Activated CD4-positive, alpha-beta T cell treated with anti-CD3 and anti-CD28 coated beads for 36 hours (primary cell): ENCODE measurements at regions not wholly inside any gene's neighbourhood (a gene's known extent, or its start where the extent isn't known, plus 50 kb on each side); places are given as distances from the start of the nearest gene placed in this dataset.
"Not testable (repeated sequence)": the region's sequence is repeated elsewhere in the genome, so short reads cannot be mapped to it uniquely, and the experiment has no call there.

ENCODE experiments used
- ATAC-seq: fragments of 200-7000 bp; cut with Tn5 transposase; one replicate; pipeline ENCODE4 v1.10.0; 2021; ENCODE audit warnings: mild to moderate bottlenecking, moderate library complexity
- CTCF ChIA-PET: fragments of 350-600 bp; sonication (Branson Sonifier 250); formaldehyde crosslinking; loops from one replicate; lab custom pipeline; 2021; ENCODE audit warnings: antibody characterized with exemption; lab: Charles Lee
- POLR2A ChIA-PET: fragments of 350-600 bp; sonication (Branson Sonifier 250); formaldehyde crosslinking; loops from one replicate; lab custom pipeline; 2021; ENCODE audit warnings: antibody characterized with exemption, inconsistent platforms; lab: Charles Lee
- DNase-seq: peaks from one replicate; pipeline ENCODE4 v3.0.0-alpha.2; 2020
- H3K27ac Mint-ChIP-seq: one replicate; pipeline ENCODE4 v1.8.0; 2021; ENCODE audit warnings: mixed read lengths
- H3K27me3 Mint-ChIP-seq: one replicate; pipeline ENCODE4 v1.8.0; 2021; ENCODE audit warnings: mixed read lengths
- H3K36me3 Mint-ChIP-seq: one replicate; pipeline ENCODE4 v1.8.0; 2021; ENCODE audit warnings: low read depth, mixed read lengths
- H3K4me1 Mint-ChIP-seq: one replicate; pipeline ENCODE4 v1.8.0; 2021; ENCODE audit warnings: mixed read lengths
- H3K4me3 Mint-ChIP-seq: one replicate; pipeline ENCODE4 v1.8.0; 2021; ENCODE audit warnings: mild to moderate bottlenecking, moderate library complexity, mixed read lengths
- H3K9me3 Mint-ChIP-seq: one replicate; pipeline ENCODE4 v1.8.0; 2021; ENCODE audit warnings: low read depth, mixed read lengths
- intact Hi-C, 2 experiments: fragments of 100-400 bp; cut with DNase I in 1 of 2; cut with micrococcal nuclease in 1 of 2; formaldehyde crosslinking; loops; one replicate each; pipeline versions ENCODE4 v1.14.2 to v1.15.1; 2022 to 2024; cut with DNase I, micrococcal nuclease

DNA sequence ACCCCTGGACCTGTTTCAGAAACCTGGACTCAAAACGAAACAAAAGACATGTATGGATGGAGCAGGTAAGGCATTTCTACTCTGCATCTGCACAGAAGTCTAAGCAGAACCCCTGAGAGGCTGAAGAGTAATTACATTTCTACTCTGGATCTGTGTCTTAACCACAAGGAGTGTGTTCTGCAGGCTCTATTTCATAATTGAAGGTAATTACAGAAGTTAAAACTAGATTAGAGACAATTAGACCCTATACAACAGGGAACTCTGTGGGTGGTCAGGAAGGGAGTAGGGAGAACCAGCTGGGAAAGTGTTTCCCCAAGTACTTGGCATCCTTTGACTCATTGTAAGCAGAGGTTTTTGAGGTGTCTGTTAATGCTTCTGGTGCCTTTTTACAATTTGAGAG is 69.8 kb downstream of the IGSF1 start:
- H3K36me3 Mint-ChIP-seq = no peaks in the 10 kb centered on the region
- intact Hi-C loops = no loop called here
- DNase-seq (no peak), ATAC-seq (no peak)
- H3K27ac Mint-ChIP-seq = no peak overlapping the region
- no peak overlapping the region for H3K4me3 Mint-ChIP-seq
- no peaks in the 10 kb centered on the region for H3K4me1 Mint-ChIP-seq
- POLR2A ChIA-PET = no interaction called here
- H3K27me3 Mint-ChIP-seq = no peaks in the 10 kb centered on the region
- no peaks in the 10 kb centered on the region for H3K9me3 Mint-ChIP-seq
- CTCF ChIA-PET = no interaction called here

DNA sequence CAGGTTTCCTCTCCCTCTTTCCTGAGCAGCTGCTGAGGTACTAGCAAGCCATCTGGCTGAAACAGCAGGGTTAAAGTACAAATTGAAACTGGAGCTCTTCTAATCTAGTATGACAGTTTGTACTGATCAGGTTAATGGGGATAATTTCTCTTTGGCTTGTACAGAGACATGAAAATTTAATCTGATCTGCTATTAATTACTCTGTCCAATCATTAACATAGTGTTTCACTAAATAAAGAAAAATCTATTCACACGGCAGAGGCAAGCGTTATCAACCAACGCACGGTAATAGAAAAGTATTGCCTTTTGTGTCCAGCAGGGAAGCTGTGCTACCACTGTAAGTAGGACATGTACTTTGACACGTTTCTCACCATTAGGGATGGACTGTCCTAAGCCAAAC is 71.1 kb downstream of the IGSF1 start:
- no peaks in the 10 kb centered on the region for H3K4me1 Mint-ChIP-seq
- no peak for DNase-seq
- POLR2A ChIA-PET = no interaction called here
- CTCF ChIA-PET = no interaction called here
- no peaks in the 10 kb centered on the region for H3K36me3 Mint-ChIP-seq
- no peak overlapping the region for H3K27ac Mint-ChIP-seq
- no peak overlapping the region for H3K4me3 Mint-ChIP-seq
- intact Hi-C loops = no loop called here
- H3K27me3 Mint-ChIP-seq = no peaks in the 10 kb centered on the region
- H3K9me3 Mint-ChIP-seq = no peaks in the 10 kb centered on the region
- ATAC-seq = no peak

DNA sequence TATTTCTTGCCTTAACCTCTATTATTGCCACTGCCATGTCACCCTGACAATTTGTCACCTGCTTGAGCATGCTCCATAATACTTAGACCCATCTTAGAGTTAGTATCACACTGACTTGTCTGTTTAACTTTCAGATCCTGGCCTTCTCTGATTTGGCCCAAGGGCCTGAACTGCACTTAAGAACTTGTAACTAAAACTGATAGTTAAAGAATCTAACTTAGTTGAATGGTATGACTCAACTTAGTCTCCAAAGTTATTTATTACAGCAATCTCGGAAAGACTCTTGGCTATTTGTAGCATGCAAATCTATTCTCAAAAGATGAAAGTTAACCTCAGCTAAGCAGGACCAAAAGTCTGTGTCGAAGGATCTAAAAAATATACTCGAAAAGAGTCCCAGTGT is 72.3 kb downstream of the IGSF1 start:
- ATAC-seq (no peak), DNase-seq (no peak)
- ChIA-PET POLR2A (no interaction called here), CTCF (no interaction called here)
- Mint-ChIP-seq H3K4me3 (no peak overlapping the region), H3K36me3 (no peaks in the 10 kb centered on the region), H3K9me3 (no peaks in the 10 kb centered on the region), H3K27ac (no peak overlapping the region), H3K27me3 (no peaks in the 10 kb centered on the region), H3K4me1 (no peaks in the 10 kb centered on the region)
- intact Hi-C loops = no loop called here

DNA sequence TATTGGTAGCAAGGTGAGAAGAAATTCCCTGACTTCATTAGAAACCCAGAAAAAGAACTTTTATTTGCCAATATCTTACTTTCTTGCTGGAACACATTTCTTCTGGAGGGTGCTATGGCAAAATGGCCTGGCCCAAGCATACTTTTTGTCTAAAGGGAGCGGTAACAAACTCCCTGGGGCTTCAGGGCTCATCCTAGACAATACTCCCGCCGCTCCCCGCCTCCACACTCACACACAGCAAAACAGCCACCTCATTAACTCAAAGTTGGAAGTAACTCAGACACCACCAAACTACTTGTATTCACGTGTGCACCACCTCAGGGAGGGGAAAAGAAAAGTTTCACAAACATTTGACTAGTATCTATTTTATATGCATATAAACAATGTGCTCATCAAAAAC is 75.7 kb downstream of the IGSF1 start:
- H3K27ac Mint-ChIP-seq = no peak overlapping the region
- no peak overlapping the region for H3K4me3 Mint-ChIP-seq
- ChIA-PET POLR2A (no interaction called here), CTCF (no interaction called here)
- intact Hi-C loops = no loop called here
- H3K36me3 Mint-ChIP-seq = no peaks in the 10 kb centered on the region
- H3K9me3 Mint-ChIP-seq = no peaks in the 10 kb centered on the region
- ATAC-seq (no peak), DNase-seq (no peak)
- no peaks in the 10 kb centered on the region for H3K27me3 Mint-ChIP-seq
- H3K4me1 Mint-ChIP-seq = no peaks in the 10 kb centered on the region

DNA sequence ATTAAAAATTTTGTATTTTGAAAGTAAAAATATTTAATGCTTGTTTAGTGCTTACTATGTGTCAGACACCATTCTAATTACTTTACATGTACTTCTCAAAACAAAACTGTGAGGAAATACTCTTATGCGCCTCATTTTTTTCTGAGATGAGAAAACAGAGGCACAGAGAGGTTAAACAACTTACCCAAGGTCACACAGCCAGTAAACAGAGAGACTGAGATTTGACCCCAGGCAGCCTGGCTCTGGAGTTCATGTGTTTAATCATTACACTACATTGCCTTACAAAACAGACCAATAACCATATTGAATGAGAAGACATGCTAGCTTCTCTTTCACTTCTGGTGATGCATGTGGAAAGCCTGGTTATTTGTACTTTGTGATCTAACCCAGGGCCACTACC is 86.3 kb downstream of the IGSF1 start:
- ChIA-PET CTCF (no interaction called here), POLR2A (no interaction called here)
- Mint-ChIP-seq H3K4me3 (no peak overlapping the region), H3K4me1 (no peaks in the 10 kb centered on the region), H3K27ac (no peak overlapping the region), H3K27me3 (no peaks in the 10 kb centered on the region), H3K9me3 (no peaks in the 10 kb centered on the region), H3K36me3 (no peaks in the 10 kb centered on the region)
- intact Hi-C loops = no loop called here
- no peak for ATAC-seq
- no peak for DNase-seq

DNA sequence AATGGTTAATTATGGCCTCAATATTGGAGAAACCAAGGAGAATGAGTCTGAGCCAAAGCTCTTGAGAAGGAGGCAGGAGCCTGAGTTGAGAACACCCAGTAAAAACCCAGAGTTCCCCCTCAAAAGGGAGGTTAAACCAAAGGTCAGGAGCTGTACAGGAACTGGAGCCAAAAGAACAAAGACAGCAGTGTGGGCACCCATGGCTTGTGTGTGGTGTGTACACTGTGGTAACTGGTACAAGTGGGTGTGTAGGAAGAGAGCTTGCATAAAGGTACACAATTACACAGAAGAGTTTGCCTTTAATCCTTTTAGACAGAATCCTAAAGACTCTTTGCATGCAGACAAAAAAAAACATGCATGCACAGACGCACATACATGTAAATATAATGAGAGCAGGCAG is 87.1 kb downstream of the IGSF1 start:
- Mint-ChIP-seq H3K4me1 (no peaks in the 10 kb centered on the region), H3K4me3 (no peak overlapping the region), H3K9me3 (no peaks in the 10 kb centered on the region), H3K27ac (no peak overlapping the region), H3K27me3 (no peaks in the 10 kb centered on the region), H3K36me3 (no peaks in the 10 kb centered on the region)
- intact Hi-C loops = no loop called here
- ATAC-seq = no peak
- ChIA-PET CTCF (no interaction called here), POLR2A (no interaction called here)
- DNase-seq = no peak

DNA sequence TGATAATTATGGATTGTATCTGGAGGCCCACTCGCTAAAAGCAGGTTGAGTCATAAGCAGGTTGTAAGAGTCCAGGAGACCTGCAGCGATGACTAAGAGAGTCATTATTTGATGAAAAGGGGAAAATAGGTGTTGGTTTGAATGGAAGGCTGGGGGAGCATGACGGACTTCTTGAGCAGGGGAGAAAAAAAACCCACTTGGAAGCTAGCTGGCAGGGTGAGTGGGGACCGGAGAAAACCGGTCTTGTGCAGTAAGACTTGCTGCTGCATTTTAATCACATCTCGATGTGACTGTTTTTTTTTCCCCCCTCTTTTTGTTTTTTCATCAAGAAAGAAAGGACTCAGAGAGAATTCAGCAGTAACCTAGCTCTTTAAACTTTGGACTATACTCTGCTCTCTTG is 90.0 kb downstream of the IGSF1 start:
- no peaks in the 10 kb centered on the region for H3K9me3 Mint-ChIP-seq
- H3K27ac Mint-ChIP-seq = no peak overlapping the region
- no peak for ATAC-seq
- no peaks in the 10 kb centered on the region for H3K4me1 Mint-ChIP-seq
- H3K36me3 Mint-ChIP-seq = no peaks in the 10 kb centered on the region
- CTCF ChIA-PET = no interaction called here
- no peak for DNase-seq
- POLR2A ChIA-PET = no interaction called here
- H3K4me3 Mint-ChIP-seq = no peak overlapping the region
- H3K27me3 Mint-ChIP-seq = no peaks in the 10 kb centered on the region
- intact Hi-C loops = no loop called here

DNA sequence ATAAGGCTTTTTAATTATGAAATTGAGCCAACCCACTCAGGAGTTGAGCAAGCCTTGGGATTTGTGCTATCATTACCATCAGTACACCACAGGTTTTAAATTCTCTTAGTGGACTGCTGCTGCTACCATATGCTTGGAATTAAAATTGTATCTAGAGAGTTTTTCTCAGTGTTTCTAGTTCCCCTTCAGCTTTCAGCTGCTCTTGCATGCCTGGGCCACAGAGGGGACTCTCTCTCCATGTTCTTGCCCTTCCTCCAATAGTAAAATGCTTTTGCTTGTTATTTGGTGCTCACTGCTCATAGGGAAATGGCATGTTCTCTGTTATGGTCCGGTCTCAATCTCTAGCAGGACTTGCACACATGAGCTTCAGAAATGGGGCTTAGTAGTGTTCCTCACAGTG is 101.9 kb downstream of the IGSF1 start:
- Mint-ChIP-seq H3K36me3 (no peaks in the 10 kb centered on the region), H3K27me3 (no peaks in the 10 kb centered on the region), H3K27ac (no peak overlapping the region), H3K4me3 (no peak overlapping the region), H3K9me3 (no peaks in the 10 kb centered on the region), H3K4me1 (no peaks in the 10 kb centered on the region)
- POLR2A ChIA-PET = no interaction called here
- DNase-seq (no peak), ATAC-seq (no peak)
- intact Hi-C loops = no loop called here
- CTCF ChIA-PET = no interaction called here

DNA sequence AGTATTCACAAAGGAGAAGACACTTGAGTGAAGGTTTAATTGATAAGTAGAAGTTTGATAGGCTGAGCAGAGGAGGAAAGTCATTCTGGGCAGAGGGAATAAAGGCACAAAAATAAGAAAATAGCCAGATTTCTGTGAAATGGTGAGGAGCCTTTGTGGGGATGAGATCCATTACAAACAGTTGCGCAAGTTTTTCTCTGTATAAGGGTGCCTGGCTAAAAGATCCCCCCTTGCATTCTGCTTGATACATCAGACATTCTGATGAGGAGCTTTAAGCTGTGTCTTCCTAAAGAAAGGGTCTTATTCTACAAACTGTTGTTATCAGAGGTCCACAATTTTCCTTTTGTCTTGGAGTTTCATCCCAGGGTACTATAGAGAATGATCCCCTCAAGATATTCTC is 112.0 kb downstream of the ARHGAP36 start:
- Mint-ChIP-seq H3K9me3 (no peaks in the 10 kb centered on the region), H3K36me3 (no peaks in the 10 kb centered on the region), H3K4me1 (no peaks in the 10 kb centered on the region), H3K27ac (no peak overlapping the region), H3K27me3 (peaks cover 7% of the 10 kb centered on the region), H3K4me3 (no peak overlapping the region)
- ATAC-seq (no peak), DNase-seq (no peak)
- CTCF ChIA-PET = no interaction called here
- intact Hi-C loops = no loop called here
- POLR2A ChIA-PET = no interaction called here

DNA sequence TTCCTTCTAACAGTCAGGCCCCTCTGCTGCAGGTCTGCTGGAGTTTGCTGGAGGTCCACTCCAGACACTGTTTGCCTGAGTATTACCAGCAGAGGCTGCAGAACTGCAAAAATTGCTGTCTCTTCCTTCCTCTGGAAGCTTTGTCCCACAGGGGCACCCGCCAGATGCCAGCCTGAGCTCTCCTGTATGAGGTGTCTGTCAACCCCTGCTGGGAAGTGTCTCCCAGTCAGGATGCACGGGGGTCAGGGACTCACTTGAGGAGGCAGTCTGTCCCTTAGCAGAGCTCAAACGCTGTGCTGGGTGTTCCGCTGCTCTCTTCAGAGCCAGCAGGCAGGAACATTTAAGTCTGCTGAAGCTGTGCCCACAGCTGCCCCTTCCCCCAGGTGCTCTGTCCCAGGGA is 105.5 kb downstream of the ARHGAP36 start:
- CTCF ChIA-PET = interaction anchor here (0.6 kb wide), 1 partner anchor 1705 kb away, joined by 3 read pairs; no protein-coding TSS in a partner anchor
- DNase-seq, intact Hi-C loops, H3K36me3 Mint-ChIP-seq, H3K9me3 Mint-ChIP-seq, H3K27me3 Mint-ChIP-seq, H3K27ac Mint-ChIP-seq, H3K4me1 Mint-ChIP-seq, ATAC-seq, H3K4me3 Mint-ChIP-seq, POLR2A ChIA-PET: not testable (repeated sequence)

DNA sequence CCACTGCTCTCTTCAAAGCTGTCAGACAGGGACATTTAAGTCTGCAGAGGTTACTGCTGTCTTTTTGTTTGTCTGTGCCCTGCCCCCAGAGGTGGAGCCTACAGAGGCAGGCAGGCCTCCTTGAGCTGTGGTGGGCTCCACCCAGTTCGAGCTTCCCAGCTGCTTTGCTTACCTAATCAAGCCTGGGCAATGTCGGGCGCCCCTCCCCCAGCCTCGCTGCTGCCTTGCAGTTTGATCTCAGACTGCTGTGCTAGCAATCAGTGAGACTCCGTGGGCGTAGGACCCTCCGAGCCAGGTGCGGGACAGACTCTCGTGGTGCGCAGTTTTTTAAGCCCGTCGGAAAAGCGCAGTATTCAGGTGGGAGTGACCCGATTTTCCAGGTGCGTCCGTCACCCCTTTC is 99.5 kb downstream of the ARHGAP36 start:
- POLR2A ChIA-PET, CTCF ChIA-PET, DNase-seq, H3K9me3 Mint-ChIP-seq, H3K4me3 Mint-ChIP-seq, H3K27me3 Mint-ChIP-seq, H3K4me1 Mint-ChIP-seq, ATAC-seq, H3K27ac Mint-ChIP-seq, intact Hi-C loops, H3K36me3 Mint-ChIP-seq: not testable (repeated sequence)

DNA sequence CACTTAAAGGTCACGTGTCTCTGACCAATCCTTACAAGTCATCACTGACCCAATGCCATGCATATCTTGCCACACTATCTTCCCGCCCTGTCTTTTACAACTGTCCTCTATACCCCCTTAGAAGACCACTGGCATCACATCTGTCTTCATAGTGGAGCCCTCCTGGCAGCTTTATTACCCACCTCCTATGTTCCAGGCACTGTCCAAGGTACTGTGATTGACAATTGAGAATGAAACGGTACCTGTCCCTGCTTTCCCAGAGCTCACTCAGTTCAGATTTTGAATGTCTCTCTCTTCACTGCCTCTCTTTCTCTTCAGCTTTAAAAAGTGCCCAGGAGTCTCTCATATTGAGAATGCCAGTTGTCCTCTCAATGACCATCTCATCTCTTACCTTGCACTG is 88.6 kb downstream of the ARHGAP36 start:
- ChIA-PET POLR2A (no interaction called here), CTCF (no interaction called here)
- no peaks in the 10 kb centered on the region for H3K4me1 Mint-ChIP-seq
- peaks cover 4% of the 10 kb centered on the region for H3K27me3 Mint-ChIP-seq
- H3K9me3 Mint-ChIP-seq = no peaks in the 10 kb centered on the region
- DNase-seq (no peak), ATAC-seq (no peak)
- H3K27ac Mint-ChIP-seq = no peak overlapping the region
- no peak overlapping the region for H3K4me3 Mint-ChIP-seq
- intact Hi-C loops = no loop called here
- H3K36me3 Mint-ChIP-seq = no peaks in the 10 kb centered on the region
